GM23338 (cell line): ENCODE measurements at regions not wholly inside any gene's neighbourhood (a gene's known extent, or its start where the extent isn't known, plus 50 kb on each side); places are given as distances from the start of the nearest gene placed in this dataset.

Experiments
- ATAC-seq: fragments of 200-7000 bp; cut with Tn5 transposase; 3 replicates; pipeline ENCODE4 v1.9.1; 2020
- DNase-seq: peaks from one replicate; pipeline ENCODE4 v3.0.0-alpha.2; 2015; ENCODE audit warnings: low spot score
- H2AFZ ChIP-seq: fragments of 200-600 bp; sonication (generic); 2 replicates; pipeline ENCODE4 v1.8.0; 2016; ENCODE audit warnings: antibody characterized with exemption, mild to moderate bottlenecking, moderate library complexity
- H3F3A ChIP-seq: fragments of 200-600 bp; sonication (generic); replicated peaks from 2 replicates; pipeline ENCODE4 v1.8.0; 2017; ENCODE audit warnings: antibody characterized with exemption, mixed run types, low read depth
- H3K27ac ChIP-seq: fragments of 200-600 bp; sonication (generic); 2 replicates; pipeline ENCODE4 v1.6.1; 2016; ENCODE audit warnings: low read depth
- H3K27me3 ChIP-seq: fragments of 200-600 bp; sonication (generic); 2 replicates; pipeline ENCODE4 v1.8.0; 2016; ENCODE audit warnings: mild to moderate bottlenecking, mixed run types, moderate library complexity; ENCODE audit not compliant: insufficient read depth
- H3K36me3 ChIP-seq: fragments of 200-600 bp; sonication (generic); 2 replicates; pipeline ENCODE4 v1.8.0; 2016; ENCODE audit warnings: mild to moderate bottlenecking; ENCODE audit not compliant: insufficient read depth
- H3K4me1 ChIP-seq: fragments of 200-600 bp; sonication (generic); 2 replicates; pipeline ENCODE4 v1.8.0; 2016; ENCODE audit warnings: mild to moderate bottlenecking, moderate library complexity; ENCODE audit not compliant: insufficient read depth
- H3K4me2 ChIP-seq: fragments of 200-600 bp; sonication (generic); 2 replicates; pipeline ENCODE4 v1.7.1; 2017; ENCODE audit warnings: mixed run types
- H3K4me3 ChIP-seq: fragments of 200-600 bp; sonication (generic); 2 replicates; pipeline ENCODE4 v1.6.1; 2016; ENCODE audit warnings: mixed run types
- H3K79me2 ChIP-seq: fragments of 200-600 bp; sonication (generic); replicated peaks from 2 replicates; pipeline ENCODE4 v1.8.0; 2017; ENCODE audit warnings: mild to moderate bottlenecking; ENCODE audit not compliant: insufficient read depth
- H3K9me2 ChIP-seq: fragments of 200-600 bp; sonication (generic); 2 replicates; pipeline ENCODE4 v1.8.0; 2017; ENCODE audit not compliant: insufficient read depth
- H4K20me1 ChIP-seq: fragments of 200-600 bp; sonication (generic); replicated peaks from 2 replicates; pipeline ENCODE4 v1.8.0; 2017; ENCODE audit warnings: mild to moderate bottlenecking; ENCODE audit not compliant: insufficient read depth
- H3K27ac Mint-ChIP-seq: 2 replicates; pipeline ENCODE4 v1.8.0; 2020; ENCODE audit warnings: inconsistent platforms, mild to moderate bottlenecking, moderate library complexity, mixed read lengths
- H3K27me3 Mint-ChIP-seq: 3 replicates; pipeline ENCODE4 v1.8.0; 2022; ENCODE audit warnings: low read depth, mild to moderate bottlenecking, moderate library complexity, mixed read lengths, inconsistent platforms; ENCODE audit not compliant: insufficient read depth, poor library complexity
- H3K36me3 Mint-ChIP-seq: 3 replicates; pipeline ENCODE4 v1.8.0; 2021; ENCODE audit warnings: low read depth, mild to moderate bottlenecking, inconsistent platforms, moderate library complexity, mixed read lengths
- H3K4me1 Mint-ChIP-seq: 3 replicates; pipeline ENCODE4 v1.8.0; 2020; ENCODE audit warnings: mild to moderate bottlenecking, inconsistent platforms, mixed read lengths
- H3K4me3 Mint-ChIP-seq: 3 replicates; pipeline ENCODE4 v1.8.0; 2021; ENCODE audit warnings: moderate library complexity, mild to moderate bottlenecking, inconsistent platforms, mixed read lengths
- H3K9me3 Mint-ChIP-seq: 3 replicates; pipeline ENCODE4 v1.8.0; 2020; ENCODE audit warnings: moderate library complexity, mild to moderate bottlenecking, inconsistent platforms, mixed read lengths
- CREB1 ChIP-seq: fragments of 250-450 bp; sonication (Bioruptor Pico); IDR thresholded peaks from 2 replicates; pipeline ENCODE4 v1.5.0; 2020; ENCODE audit warnings: low read depth, mild to moderate bottlenecking, moderate library complexity
- EZH2 ChIP-seq: fragments of 200-600 bp; sonication (generic); IDR thresholded peaks from one replicate; pipeline ENCODE4 v1.8.0; 2017; ENCODE audit warnings: antibody characterized with exemption, mild to moderate bottlenecking, low read depth; ENCODE audit not compliant: unreplicated experiment
- EZH2phosphoT487 ChIP-seq: fragments of 200-600 bp; sonication (generic); IDR thresholded peaks from one replicate; pipeline ENCODE4 v1.8.1; 2018; ENCODE audit warnings: antibody characterized with exemption; ENCODE audit not compliant: unreplicated experiment
- JUNB ChIP-seq: IDR thresholded peaks from one replicate; pipeline ENCODE4 v1.6.1; 2016; ENCODE audit warnings: antibody characterized with exemption; ENCODE audit not compliant: unreplicated experiment
- NANOG ChIP-seq: IDR thresholded peaks from 2 replicates; pipeline ENCODE4 v1.6.1; 2016; ENCODE audit warnings: antibody characterized with exemption, borderline replicate concordance
- POLR2AphosphoS5 ChIP-seq: IDR thresholded peaks from 2 replicates; pipeline ENCODE4 v1.6.1; 2016; ENCODE audit warnings: antibody characterized with exemption, low read depth
- REST ChIP-seq: IDR thresholded peaks from one replicate; pipeline ENCODE4 v1.6.1; 2018; ENCODE audit warnings: antibody characterized with exemption; ENCODE audit not compliant: unreplicated experiment
- STAT1 ChIP-seq: IDR thresholded peaks from one replicate; pipeline ENCODE4 v1.6.1; 2016; ENCODE audit warnings: antibody characterized with exemption; ENCODE audit not compliant: unreplicated experiment
- ZNF114 ChIP-seq: fragments of 250-450 bp; sonication (Bioruptor Pico); IDR thresholded peaks from 2 replicates; pipeline ENCODE4 v1.5.0; 2020; ENCODE audit warnings: mild to moderate bottlenecking, moderate library complexity
- ZNF331 ChIP-seq: fragments of 250-450 bp; sonication (Bioruptor Pico); IDR thresholded peaks from 2 replicates; pipeline ENCODE4 v1.5.0; 2020; ENCODE audit warnings: low read depth, mild to moderate bottlenecking, moderate library complexity
- ZNF462 ChIP-seq: fragments of 250-450 bp; sonication (Bioruptor Pico); IDR thresholded peaks from 2 replicates; pipeline ENCODE4 v1.5.0; 2020; ENCODE audit warnings: mild to moderate bottlenecking, moderate library complexity
- TF ChIP-seq, protein P1 (sequence below), 2 experiments: fragments of 200-600 bp in 1 of 2; sonication (generic) in 1 of 2; conservative IDR thresholded peaks; 2 replicates each; pipeline versions ENCODE4 v1.5.1 to v1.6.1; 2016 to 2017; ENCODE audit warnings: antibody characterized with exemption in 2 of 2, low read depth in 2 of 2, mild to moderate bottlenecking in 2 of 2, moderate library complexity in 1 of 2
- TF ChIP-seq, protein P2 (sequence below): IDR thresholded peaks from 2 replicates; pipeline ENCODE4 v1.6.1; 2016; ENCODE audit warnings: antibody characterized with exemption

- no peak overlapping the region for H3K4me3 ChIP-seq
- Mint-ChIP-seq H3K27me3 (no peaks in the 10 kb centered on the region), H3K36me3 (no peaks in the 10 kb centered on the region), H3K4me1 (no peaks in the 10 kb centered on the region), H3K27ac (no peak overlapping the region), H3K9me3 (no peaks in the 10 kb centered on the region; the same call in 2 of the 3 replicates), H3K4me3 (no peak overlapping the region)
- no peak overlapping the region for H3K27ac ChIP-seq
- H3F3A ChIP-seq = no peaks in the 10 kb centered on the region
- DNase-seq = no peak
- H3K9me2 ChIP-seq = peaks cover 9% of the 10 kb centered on the region; the same call in 1 of the 2 replicates
- H3K4me2 ChIP-seq = no peak overlapping the region
- H3K36me3 ChIP-seq = no peaks in the 10 kb centered on the region
- no peaks in the 10 kb centered on the region for H3K79me2 ChIP-seq
- H3K27me3 ChIP-seq = no peaks in the 10 kb centered on the region
- no peak for ATAC-seq
- no peaks in the 10 kb centered on the region for H4K20me1 ChIP-seq
- no peaks in the 10 kb centered on the region for H3K4me1 ChIP-seq
- no peak overlapping the region for H2AFZ ChIP-seq
- TF ChIP-seq REST = no peak
- no peak for TF ChIP-seq STAT1
- TF ChIP-seq CREB1 = no peak
- TF ChIP-seq ZNF462 = no peak
- TF ChIP-seq EZH2phosphoT487 = no peak
- TF ChIP-seq ZNF331 (CRISPR knock-in tag) = no peak
- no peak for TF ChIP-seq NANOG
- no peak for TF ChIP-seq JUNB
- TF ChIP-seq, protein P1, sequence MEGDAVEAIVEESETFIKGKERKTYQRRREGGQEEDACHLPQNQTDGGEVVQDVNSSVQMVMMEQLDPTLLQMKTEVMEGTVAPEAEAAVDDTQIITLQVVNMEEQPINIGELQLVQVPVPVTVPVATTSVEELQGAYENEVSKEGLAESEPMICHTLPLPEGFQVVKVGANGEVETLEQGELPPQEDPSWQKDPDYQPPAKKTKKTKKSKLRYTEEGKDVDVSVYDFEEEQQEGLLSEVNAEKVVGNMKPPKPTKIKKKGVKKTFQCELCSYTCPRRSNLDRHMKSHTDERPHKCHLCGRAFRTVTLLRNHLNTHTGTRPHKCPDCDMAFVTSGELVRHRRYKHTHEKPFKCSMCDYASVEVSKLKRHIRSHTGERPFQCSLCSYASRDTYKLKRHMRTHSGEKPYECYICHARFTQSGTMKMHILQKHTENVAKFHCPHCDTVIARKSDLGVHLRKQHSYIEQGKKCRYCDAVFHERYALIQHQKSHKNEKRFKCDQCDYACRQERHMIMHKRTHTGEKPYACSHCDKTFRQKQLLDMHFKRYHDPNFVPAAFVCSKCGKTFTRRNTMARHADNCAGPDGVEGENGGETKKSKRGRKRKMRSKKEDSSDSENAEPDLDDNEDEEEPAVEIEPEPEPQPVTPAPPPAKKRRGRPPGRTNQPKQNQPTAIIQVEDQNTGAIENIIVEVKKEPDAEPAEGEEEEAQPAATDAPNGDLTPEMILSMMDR (conservative IDR thresholded peaks at IDR 0.05; ENCODE audit: low read depth in 2 of 2) = no peak
- TF ChIP-seq, protein P2, sequence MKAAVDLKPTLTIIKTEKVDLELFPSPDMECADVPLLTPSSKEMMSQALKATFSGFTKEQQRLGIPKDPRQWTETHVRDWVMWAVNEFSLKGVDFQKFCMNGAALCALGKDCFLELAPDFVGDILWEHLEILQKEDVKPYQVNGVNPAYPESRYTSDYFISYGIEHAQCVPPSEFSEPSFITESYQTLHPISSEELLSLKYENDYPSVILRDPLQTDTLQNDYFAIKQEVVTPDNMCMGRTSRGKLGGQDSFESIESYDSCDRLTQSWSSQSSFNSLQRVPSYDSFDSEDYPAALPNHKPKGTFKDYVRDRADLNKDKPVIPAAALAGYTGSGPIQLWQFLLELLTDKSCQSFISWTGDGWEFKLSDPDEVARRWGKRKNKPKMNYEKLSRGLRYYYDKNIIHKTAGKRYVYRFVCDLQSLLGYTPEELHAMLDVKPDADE = no peak
- no peak for TF ChIP-seq ZNF114 (CRISPR knock-in tag)
- TF ChIP-seq EZH2 = no peak
- TF ChIP-seq POLR2AphosphoS5 = no peak
Observed at GRCh38 chr18:28313602-28314001, 136.7 kb upstream of the CDH2 start.
